ENCODE measurements at regions not wholly inside any gene's neighbourhood (a gene's known extent, or its start where the extent isn't known, plus 50 kb on each side); places are given as distances from the start of the nearest gene placed in this dataset.

DNA sequence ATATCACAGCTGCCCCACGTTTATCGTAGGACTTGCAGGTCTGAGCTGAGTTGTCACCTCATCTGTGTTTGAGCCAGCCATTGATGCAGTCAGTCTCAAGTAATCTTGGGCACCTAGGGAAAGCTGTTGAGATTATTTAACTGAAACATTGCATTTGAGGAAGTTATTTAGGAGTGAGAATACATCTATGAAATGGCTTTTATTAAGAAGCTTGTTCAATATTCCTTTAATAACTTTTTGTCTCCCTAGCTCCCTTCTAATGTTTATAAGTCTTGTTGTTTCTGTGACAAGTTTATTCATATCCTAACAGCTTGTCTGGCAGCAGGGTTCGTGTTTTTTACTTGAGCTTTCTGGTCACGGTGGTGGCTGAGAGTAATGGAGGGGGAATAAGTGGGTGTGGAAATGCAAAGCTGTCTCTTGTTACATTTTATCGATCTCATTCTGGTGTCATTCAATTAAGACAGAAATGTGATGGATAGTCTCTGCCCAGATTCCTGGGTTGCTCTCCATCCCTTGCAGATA, 555.9 kb downstream of the USP25 start:
- no peaks in the 10 kb centered on the region for H3K27me3 ChIP-seq (ENCODE audit: insufficient read depth, low read length)
- no peak overlapping the region for H2AFZ ChIP-seq (ENCODE audit: insufficient read depth, low read length, poor library complexity)
- DNase-seq, result no peak
- no peaks in the 10 kb centered on the region for H3K9me3 ChIP-seq (ENCODE audit: insufficient read depth, low read depth, low read length)
- H2BK5ac ChIP-seq (ENCODE audit: low read depth, low read length, poor library complexity), result no peak overlapping the region
- no peak overlapping the region for H4K8ac ChIP-seq (ENCODE audit: low read depth, low read length)
- H2AK5ac ChIP-seq (ENCODE audit: low read length), result no peak overlapping the region
- H3K18ac ChIP-seq (ENCODE audit: low read length), result no peak overlapping the region
- no peak overlapping the region for H4K91ac ChIP-seq (ENCODE audit: low read depth, low read length)
- H3K14ac ChIP-seq (ENCODE audit: low read length), result no peak overlapping the region
- no peak overlapping the region for H3K23ac ChIP-seq (ENCODE audit: low read length)
- no peak overlapping the region for H3K9ac ChIP-seq (ENCODE audit: low read length)
- no CpG with 5 or more reads among the region's 5 CpGs for WGBS (ENCODE audit: extremely low coverage, insufficient coverage, insufficient read length)
- no peaks in the 10 kb centered on the region for H3K79me2 ChIP-seq (ENCODE audit: control insufficient read depth, insufficient read depth, low read length, poor library complexity)
- H3K4me2 ChIP-seq (ENCODE audit: low read length), result no peak overlapping the region
- H3K79me1 ChIP-seq (ENCODE audit: low read length), result no peaks in the 10 kb centered on the region
- H2BK120ac ChIP-seq (ENCODE audit: insufficient read depth, low read length, poor library complexity), result no peak overlapping the region
- H3K4me3 ChIP-seq (ENCODE audit: low read depth, low read length), result no peak overlapping the region
- no peaks in the 10 kb centered on the region for H3K4me1 ChIP-seq (ENCODE audit: control insufficient read depth in 1 of 2, insufficient read depth in 2 of 2, low read length in 2 of 2)
- no peak overlapping the region for H2BK12ac ChIP-seq (ENCODE audit: low read length)
- H3K4ac ChIP-seq (ENCODE audit: low read depth, low read length), result no peak overlapping the region
- H3K27ac ChIP-seq (ENCODE audit: low read depth, low read length), result no peak overlapping the region
- no peaks in the 10 kb centered on the region for H3K36me3 ChIP-seq (ENCODE audit: control insufficient read depth in 1 of 2, insufficient read depth in 2 of 2, low read length in 2 of 2)
- no peak overlapping the region for H4K12ac ChIP-seq (ENCODE audit: low read depth, low read length)

DNA sequence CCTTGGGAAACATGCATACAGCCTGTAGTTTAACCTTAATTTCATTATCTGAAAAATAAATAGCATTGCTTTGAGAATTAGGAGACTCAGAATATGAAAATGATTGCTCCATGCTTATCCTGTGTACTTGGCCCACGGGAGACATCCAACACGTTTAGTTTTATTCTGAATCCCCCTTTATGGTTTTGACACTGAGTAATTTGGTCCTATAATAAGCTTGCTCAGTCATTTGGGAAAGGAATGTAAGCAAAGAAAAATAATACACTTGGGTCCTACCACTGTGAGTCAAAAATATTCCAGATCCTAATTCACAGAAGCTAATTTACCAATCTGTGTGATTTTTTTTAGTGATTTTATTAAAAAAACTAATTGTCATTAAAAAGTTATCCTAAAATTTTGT, 557.3 kb downstream of the USP25 start:
- no peaks in the 10 kb centered on the region for H3K36me3 ChIP-seq (ENCODE audit: control insufficient read depth in 1 of 2, insufficient read depth in 2 of 2, low read length in 2 of 2)
- H3K79me1 ChIP-seq (ENCODE audit: low read length), result no peaks in the 10 kb centered on the region
- no peak overlapping the region for H3K4ac ChIP-seq (ENCODE audit: low read depth, low read length)
- WGBS (ENCODE audit: extremely low coverage, insufficient coverage, insufficient read length), result no CpG with 5 or more reads among the region's 2 CpGs
- H4K12ac ChIP-seq (ENCODE audit: low read depth, low read length), result no peak overlapping the region
- no peak overlapping the region for H3K4me3 ChIP-seq (ENCODE audit: low read depth, low read length)
- no peak overlapping the region for H3K4me2 ChIP-seq (ENCODE audit: low read length)
- no peak overlapping the region for H4K8ac ChIP-seq (ENCODE audit: low read depth, low read length)
- DNase-seq, result no peak
- no peak overlapping the region for H3K23ac ChIP-seq (ENCODE audit: low read length)
- H3K27ac ChIP-seq (ENCODE audit: low read depth, low read length), result no peak overlapping the region
- no peak overlapping the region for H4K91ac ChIP-seq (ENCODE audit: low read depth, low read length)
- no peak overlapping the region for H2BK5ac ChIP-seq (ENCODE audit: low read depth, low read length, poor library complexity)
- H3K4me1 ChIP-seq (ENCODE audit: control insufficient read depth in 1 of 2, insufficient read depth in 2 of 2, low read length in 2 of 2), result no peaks in the 10 kb centered on the region
- H2BK120ac ChIP-seq (ENCODE audit: insufficient read depth, low read length, poor library complexity), result no peak overlapping the region
- no peaks in the 10 kb centered on the region for H3K79me2 ChIP-seq (ENCODE audit: control insufficient read depth, insufficient read depth, low read length, poor library complexity)
- H2BK12ac ChIP-seq (ENCODE audit: low read length), result no peak overlapping the region
- no peaks in the 10 kb centered on the region for H3K27me3 ChIP-seq (ENCODE audit: insufficient read depth, low read length)
- no peak overlapping the region for H3K18ac ChIP-seq (ENCODE audit: low read length)
- H3K9ac ChIP-seq (ENCODE audit: low read length), result no peak overlapping the region
- no peak overlapping the region for H3K14ac ChIP-seq (ENCODE audit: low read length)
- H2AFZ ChIP-seq (ENCODE audit: insufficient read depth, low read length, poor library complexity), result no peak overlapping the region
- H3K9me3 ChIP-seq (ENCODE audit: insufficient read depth, low read depth, low read length), result no peaks in the 10 kb centered on the region
- no peak overlapping the region for H2AK5ac ChIP-seq (ENCODE audit: low read length)

DNA sequence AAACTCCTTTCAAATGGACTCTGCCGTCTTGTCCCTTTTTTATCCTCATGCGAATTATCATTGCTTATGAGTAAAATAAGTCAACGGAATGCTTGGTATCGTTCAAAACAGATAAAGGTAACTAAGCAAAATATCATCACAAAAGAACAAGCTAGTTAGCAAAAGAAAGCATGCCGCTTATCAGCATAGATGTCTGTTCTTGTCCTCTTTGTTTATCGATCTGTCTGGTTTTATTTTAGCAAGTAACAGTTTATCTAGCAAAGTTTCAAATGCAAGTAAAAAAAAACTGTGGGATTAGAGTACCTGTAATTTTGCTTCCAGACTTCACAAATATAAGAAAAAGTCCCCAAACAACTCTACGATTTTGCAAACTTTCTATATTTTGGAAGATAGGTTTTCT, 561.5 kb downstream of the USP25 start:
- Histone ChIP-seq H4K8ac (ENCODE audit: low read depth, low read length) (no peak overlapping the region), H3K14ac (ENCODE audit: low read length) (no peak overlapping the region), H3K23ac (ENCODE audit: low read length) (no peak overlapping the region), H2BK5ac (ENCODE audit: low read depth, low read length, poor library complexity) (no peak overlapping the region), H3K4me2 (ENCODE audit: low read length) (no peak overlapping the region), H3K79me1 (ENCODE audit: low read length) (no peaks in the 10 kb centered on the region), H2BK12ac (ENCODE audit: low read length) (no peak overlapping the region), H3K79me2 (ENCODE audit: control insufficient read depth, insufficient read depth, low read length, poor library complexity) (no peaks in the 10 kb centered on the region), H3K27ac (ENCODE audit: low read depth, low read length) (no peak overlapping the region), H3K4ac (ENCODE audit: low read depth, low read length) (no peak overlapping the region), H4K12ac (ENCODE audit: low read depth, low read length) (no peak overlapping the region), H3K4me3 (ENCODE audit: low read depth, low read length) (no peak overlapping the region), H3K4me1 (ENCODE audit: control insufficient read depth in 1 of 2, insufficient read depth in 2 of 2, low read length in 2 of 2) (no peaks in the 10 kb centered on the region), H3K36me3 (ENCODE audit: control insufficient read depth in 1 of 2, insufficient read depth in 2 of 2, low read length in 2 of 2) (no peaks in the 10 kb centered on the region), H4K91ac (ENCODE audit: low read depth, low read length) (no peak overlapping the region), H3K9me3 (ENCODE audit: insufficient read depth, low read depth, low read length) (no peaks in the 10 kb centered on the region), H2BK120ac (ENCODE audit: insufficient read depth, low read length, poor library complexity) (no peak overlapping the region), H3K18ac (ENCODE audit: low read length) (no peak overlapping the region), H3K27me3 (ENCODE audit: insufficient read depth, low read length) (no peaks in the 10 kb centered on the region), H2AFZ (ENCODE audit: insufficient read depth, low read length, poor library complexity) (no peak overlapping the region), H2AK5ac (ENCODE audit: low read length) (no peak overlapping the region), H3K9ac (ENCODE audit: low read length) (no peak overlapping the region)
- no CpG with 5 or more reads among the region's 7 CpGs for WGBS (ENCODE audit: extremely low coverage, insufficient coverage, insufficient read length)
- no peak for DNase-seq

- Histone ChIP-seq H4K91ac (ENCODE audit: low read depth, low read length) (no peak overlapping the region), H3K79me1 (ENCODE audit: low read length) (no peaks in the 10 kb centered on the region), H3K4me1 (ENCODE audit: control insufficient read depth in 1 of 2, insufficient read depth in 2 of 2, low read length in 2 of 2) (no peaks in the 10 kb centered on the region), H3K27me3 (ENCODE audit: insufficient read depth, low read length) (no peaks in the 10 kb centered on the region), H3K18ac (ENCODE audit: low read length) (no peak overlapping the region), H2AFZ (ENCODE audit: insufficient read depth, low read length, poor library complexity) (no peak overlapping the region), H3K14ac (ENCODE audit: low read length) (no peak overlapping the region), H4K8ac (ENCODE audit: low read depth, low read length) (no peak overlapping the region), H3K23ac (ENCODE audit: low read length) (no peak overlapping the region), H2BK12ac (ENCODE audit: low read length) (no peak overlapping the region), H3K4me3 (ENCODE audit: low read depth, low read length) (no peak overlapping the region), H3K27ac (ENCODE audit: low read depth, low read length) (no peak overlapping the region), H3K36me3 (ENCODE audit: control insufficient read depth in 1 of 2, insufficient read depth in 2 of 2, low read length in 2 of 2) (no peaks in the 10 kb centered on the region), H2BK120ac (ENCODE audit: insufficient read depth, low read length, poor library complexity) (no peak overlapping the region), H3K79me2 (ENCODE audit: control insufficient read depth, insufficient read depth, low read length, poor library complexity) (no peaks in the 10 kb centered on the region), H3K4ac (ENCODE audit: low read depth, low read length) (no peak overlapping the region), H3K9me3 (ENCODE audit: insufficient read depth, low read depth, low read length) (no peaks in the 10 kb centered on the region), H4K12ac (ENCODE audit: low read depth, low read length) (no peak overlapping the region), H2BK5ac (ENCODE audit: low read depth, low read length, poor library complexity) (no peak overlapping the region), H2AK5ac (ENCODE audit: low read length) (no peak overlapping the region), H3K4me2 (ENCODE audit: low read length) (no peak overlapping the region), H3K9ac (ENCODE audit: low read length) (no peak overlapping the region)
- no CpG with 5 or more reads among the region's 5 CpGs for WGBS (ENCODE audit: extremely low coverage, insufficient coverage, insufficient read length)
- no peak for DNase-seq
Measured at GRCh38 chr21:16294128-16294527, 564.3 kb downstream of the USP25 start.
